GM19452 (cell line): ENCODE measurements at regions not wholly inside any gene's neighbourhood (a gene's known extent, or its start where the extent isn't known, plus 50 kb on each side); places are given as distances from the start of the nearest gene placed in this dataset.

Source experiments
- ATAC-seq: cut with Tn5 transposase; IDR thresholded peaks from one replicate; pipeline ENCODE4 v1.9.1; 2021; ENCODE audit not compliant: unreplicated experiment

GRCh38 chr3:84835366-84835765 is 123.4 kb upstream of the CADM2 start:
- no peak for ATAC-seq

DNA sequence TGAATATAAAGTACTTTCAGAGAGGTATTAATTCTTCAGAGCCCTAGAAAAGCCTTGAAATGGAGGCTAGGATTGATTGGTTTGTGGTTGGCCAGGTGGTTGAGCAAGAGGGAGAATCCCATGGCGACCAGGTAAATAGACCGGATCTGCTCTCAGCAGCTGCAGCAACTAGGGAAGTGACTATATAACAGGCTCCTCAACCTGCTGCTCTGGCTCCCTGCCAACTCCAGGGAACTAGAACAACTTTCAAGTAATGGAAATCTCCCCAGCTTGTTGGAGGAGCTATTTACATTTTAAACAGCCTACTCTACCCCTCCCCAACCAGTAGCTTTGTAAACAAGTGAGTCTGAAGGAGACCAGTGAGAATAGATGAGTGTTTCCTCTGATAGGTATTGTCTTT is 121.8 kb upstream of the CADM2 start:
- ATAC-seq = no peak

- ATAC-seq = no peak
Measured at GRCh38 chr3:84877092-84877491, 81.7 kb upstream of the CADM2 start.

- no peak for ATAC-seq
Measured at GRCh38 chr3:84881288-84881687, 77.5 kb upstream of the CADM2 start.

DNA sequence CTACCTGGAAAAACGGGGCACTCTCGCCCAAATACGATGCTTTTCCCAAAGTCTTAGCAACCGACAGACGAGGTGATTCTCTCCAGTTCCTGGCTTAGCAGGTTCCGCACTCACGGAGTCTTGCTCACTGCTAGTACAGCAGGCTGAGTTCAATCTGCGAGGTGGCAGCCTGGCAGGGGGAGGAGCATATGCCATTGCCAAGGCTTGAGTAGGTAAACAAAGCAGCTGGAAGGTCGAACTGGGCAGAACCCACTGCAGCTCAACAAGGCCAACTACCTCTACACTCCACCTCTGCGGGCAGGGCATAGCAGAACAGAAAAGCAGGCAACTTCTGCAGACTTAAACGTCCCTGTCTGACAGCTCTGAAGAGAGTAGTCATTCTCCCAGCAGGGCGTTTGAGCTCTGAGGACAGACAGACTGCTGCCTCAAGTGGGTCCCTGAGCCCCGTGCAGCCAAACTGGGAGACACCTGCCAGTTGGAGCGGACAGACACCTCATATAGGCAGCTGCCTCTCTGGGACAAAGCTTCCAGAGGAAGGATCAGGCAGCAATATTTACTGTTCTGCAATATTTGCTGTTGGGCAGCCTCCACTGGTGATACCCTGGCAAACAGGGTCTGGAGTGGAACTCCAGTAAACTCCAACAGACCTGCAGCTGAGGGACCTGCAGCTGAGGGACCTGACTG is 73.4 kb upstream of the CADM2 start:
- ATAC-seq = no peak

GRCh38 chr3:84891851-84892250 is 66.9 kb upstream of the CADM2 start:
- no peak for ATAC-seq

- ATAC-seq = no peak
Measured at GRCh38 chr3:84893211-84893610, 65.6 kb upstream of the CADM2 start.

DNA sequence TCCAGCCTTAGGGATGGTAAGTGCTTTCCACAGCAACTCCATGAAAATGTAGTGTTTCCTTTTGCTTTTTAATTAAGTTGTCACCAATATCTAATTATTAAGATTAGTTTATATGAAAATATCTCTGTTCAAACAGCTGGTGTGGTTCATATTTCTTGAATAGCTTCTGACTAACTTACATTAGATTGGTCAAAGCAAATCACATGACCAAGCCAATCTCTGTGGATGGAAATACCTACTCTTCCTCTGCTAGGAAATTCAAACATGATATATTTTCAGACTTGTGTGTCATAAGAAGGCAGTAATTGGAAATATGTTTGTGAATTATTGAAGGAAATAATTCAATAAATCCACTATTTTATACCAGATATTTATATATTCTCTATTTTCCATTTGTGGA is 54.6 kb upstream of the CADM2 start:
- ATAC-seq = no peak

GRCh38 chr3:84904816-84905555 is 53.8 kb upstream of the CADM2 start:
- no peak for ATAC-seq

DNA sequence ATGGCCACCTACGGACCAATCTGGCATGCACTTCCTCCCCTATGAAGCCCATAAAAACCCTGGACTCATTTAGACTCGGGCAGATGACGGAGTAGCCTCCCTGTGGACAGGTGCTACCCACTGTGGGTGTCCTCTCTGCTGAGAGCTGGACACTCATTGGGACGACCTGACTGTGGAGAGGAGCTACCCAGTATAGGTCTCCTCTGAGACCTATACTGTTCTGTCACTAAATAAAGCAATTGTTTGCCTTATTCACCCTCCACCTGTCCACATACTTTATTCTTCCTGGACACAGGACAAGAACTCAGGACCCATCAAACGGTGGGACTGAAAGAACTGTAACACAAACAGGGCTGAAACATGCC is 53.3 kb upstream of the CADM2 start:
- no peak for ATAC-seq

DNA sequence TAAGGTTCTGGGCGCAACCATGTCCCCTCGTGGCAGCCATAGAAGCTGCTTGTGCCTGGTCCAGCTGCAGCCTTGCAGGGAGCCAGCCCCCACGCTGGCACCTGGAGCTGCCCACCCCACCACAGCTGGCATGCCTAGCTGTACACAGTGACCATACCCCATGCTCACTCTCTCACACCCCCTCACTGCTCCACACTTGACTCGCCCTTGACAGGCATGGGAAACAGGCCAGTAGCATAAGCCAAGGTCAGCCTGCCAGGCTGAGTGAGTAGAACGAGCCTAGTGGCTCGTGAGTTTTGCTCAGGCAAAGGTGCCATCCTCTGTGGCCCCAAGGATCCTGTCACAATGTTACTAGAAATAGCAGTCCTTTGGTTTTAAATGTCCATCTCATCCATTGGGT is 52.7 kb upstream of the CADM2 start:
- ATAC-seq = no peak
